Right atrium auricular region (tissue), 2 donors: ENCODE measurements at regions not wholly inside any gene's neighbourhood (a gene's known extent, or its start where the extent isn't known, plus 50 kb on each side); places are given as distances from the start of the nearest gene placed in this dataset.
"Not testable (repeated sequence)": the region's sequence is repeated elsewhere in the genome, so short reads cannot be mapped to it uniquely, and the experiment has no call there.

ENCODE experiments used
- DNase-seq: peaks from one replicate; pipeline ENCODE4 v3.0.0-alpha.2; 2019; ENCODE audit warnings: low spot score
- H3K27ac ChIP-seq, 2 donors: fragments of 200-600 bp; sonication (generic); 1 replicate in 1 of 2; 2 replicates in 1 of 2; pipeline ENCODE4 v1.5.1; 2016 to 2019
- H3K27me3 ChIP-seq, 2 donors: fragments of 200-600 bp; sonication (generic); one replicate each; pipeline versions ENCODE4 v1.5.1 to v1.6.0; 2017 to 2019
- H3K36me3 ChIP-seq: fragments of 200-600 bp; sonication (generic); one replicate; pipeline ENCODE4 v1.5.1; 2016
- H3K4me1 ChIP-seq, 2 donors: fragments of 200-600 bp; sonication (generic); one replicate each; pipeline versions ENCODE4 v1.5.1 to v1.6.0; 2017 to 2019
- H3K4me3 ChIP-seq, 2 donors: fragments of 200-600 bp; sonication (generic); 1 replicate in 1 of 2; 2 replicates in 1 of 2; pipeline ENCODE4 v1.5.1; 2017 to 2019; ENCODE audit warnings: mild to moderate bottlenecking in 1 of 2, moderate library complexity in 1 of 2
- H3K9me3 ChIP-seq, 2 donors: fragments of 200-600 bp; sonication (generic); one replicate each; pipeline ENCODE4 v1.5.1; 2019
- TF ChIP-seq, protein P1 (sequence below), 2 donors: fragments of 200-600 bp; sonication (generic); IDR thresholded peaks; one replicate each; pipeline ENCODE4 v1.5.1; 2019; ENCODE audit warnings: antibody characterized with exemption in 2 of 2

DNA sequence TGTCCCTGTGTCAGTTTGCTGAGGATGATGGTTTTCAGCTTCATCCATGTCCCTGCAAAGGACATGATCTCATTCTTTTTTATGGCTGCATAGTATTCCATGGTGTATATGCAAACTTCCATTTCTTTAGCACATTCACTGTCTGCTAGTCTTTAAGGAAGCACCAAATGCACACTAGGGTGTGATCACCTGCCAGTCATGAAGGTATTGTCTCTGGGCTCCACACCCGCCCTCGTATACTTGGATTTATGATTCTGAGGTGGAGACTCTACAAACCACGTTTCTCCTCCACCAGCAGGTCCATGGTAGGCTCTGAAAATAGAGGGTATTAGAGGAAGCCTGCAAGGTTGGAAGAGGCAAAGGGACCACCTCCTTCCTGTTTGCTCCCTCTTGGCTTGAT is 75.9 kb upstream of the MAML3 start:
- Histone ChIP-seq H3K4me1 (no peaks in the 10 kb centered on the region), H3K36me3 (no peaks in the 10 kb centered on the region), H3K4me3 (no peak overlapping the region), H3K9me3 (no peaks in the 10 kb centered on the region), H3K27me3 (no peaks in the 10 kb centered on the region), H3K27ac (no peak overlapping the region)
- DNase-seq: no peak
- TF ChIP-seq, protein P1, sequence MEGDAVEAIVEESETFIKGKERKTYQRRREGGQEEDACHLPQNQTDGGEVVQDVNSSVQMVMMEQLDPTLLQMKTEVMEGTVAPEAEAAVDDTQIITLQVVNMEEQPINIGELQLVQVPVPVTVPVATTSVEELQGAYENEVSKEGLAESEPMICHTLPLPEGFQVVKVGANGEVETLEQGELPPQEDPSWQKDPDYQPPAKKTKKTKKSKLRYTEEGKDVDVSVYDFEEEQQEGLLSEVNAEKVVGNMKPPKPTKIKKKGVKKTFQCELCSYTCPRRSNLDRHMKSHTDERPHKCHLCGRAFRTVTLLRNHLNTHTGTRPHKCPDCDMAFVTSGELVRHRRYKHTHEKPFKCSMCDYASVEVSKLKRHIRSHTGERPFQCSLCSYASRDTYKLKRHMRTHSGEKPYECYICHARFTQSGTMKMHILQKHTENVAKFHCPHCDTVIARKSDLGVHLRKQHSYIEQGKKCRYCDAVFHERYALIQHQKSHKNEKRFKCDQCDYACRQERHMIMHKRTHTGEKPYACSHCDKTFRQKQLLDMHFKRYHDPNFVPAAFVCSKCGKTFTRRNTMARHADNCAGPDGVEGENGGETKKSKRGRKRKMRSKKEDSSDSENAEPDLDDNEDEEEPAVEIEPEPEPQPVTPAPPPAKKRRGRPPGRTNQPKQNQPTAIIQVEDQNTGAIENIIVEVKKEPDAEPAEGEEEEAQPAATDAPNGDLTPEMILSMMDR (IDR thresholded peaks at IDR 0.05): no peak

DNA sequence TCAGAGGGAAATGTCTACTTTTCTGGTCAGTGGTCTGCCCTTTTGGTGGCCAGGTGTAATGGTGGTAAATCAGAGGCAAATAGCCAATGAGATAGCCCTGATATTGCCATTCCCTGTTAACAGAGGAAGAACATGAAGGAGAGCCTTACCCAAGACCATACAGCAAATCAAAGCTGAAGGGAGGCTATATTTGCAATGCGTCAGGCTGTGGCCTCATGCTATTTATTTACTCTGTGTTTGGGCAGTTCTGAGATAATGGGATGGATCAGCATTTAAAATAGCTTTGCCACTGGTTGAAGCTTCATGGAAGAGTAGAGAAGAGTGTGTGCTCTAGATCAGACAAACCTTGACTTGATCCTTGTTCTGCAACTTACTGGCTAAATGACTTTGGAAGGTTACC is 73.3 kb upstream of the MAML3 start:
- no peaks in the 10 kb centered on the region for H3K9me3 ChIP-seq
- no peak overlapping the region for H3K27ac ChIP-seq
- no peaks in the 10 kb centered on the region for H3K36me3 ChIP-seq
- no peak for DNase-seq
- H3K27me3 ChIP-seq: no peaks in the 10 kb centered on the region
- H3K4me1 ChIP-seq: no peaks in the 10 kb centered on the region
- TF ChIP-seq, protein P1 (IDR thresholded peaks at IDR 0.05): no peak
- H3K4me3 ChIP-seq: no peak overlapping the region

DNA sequence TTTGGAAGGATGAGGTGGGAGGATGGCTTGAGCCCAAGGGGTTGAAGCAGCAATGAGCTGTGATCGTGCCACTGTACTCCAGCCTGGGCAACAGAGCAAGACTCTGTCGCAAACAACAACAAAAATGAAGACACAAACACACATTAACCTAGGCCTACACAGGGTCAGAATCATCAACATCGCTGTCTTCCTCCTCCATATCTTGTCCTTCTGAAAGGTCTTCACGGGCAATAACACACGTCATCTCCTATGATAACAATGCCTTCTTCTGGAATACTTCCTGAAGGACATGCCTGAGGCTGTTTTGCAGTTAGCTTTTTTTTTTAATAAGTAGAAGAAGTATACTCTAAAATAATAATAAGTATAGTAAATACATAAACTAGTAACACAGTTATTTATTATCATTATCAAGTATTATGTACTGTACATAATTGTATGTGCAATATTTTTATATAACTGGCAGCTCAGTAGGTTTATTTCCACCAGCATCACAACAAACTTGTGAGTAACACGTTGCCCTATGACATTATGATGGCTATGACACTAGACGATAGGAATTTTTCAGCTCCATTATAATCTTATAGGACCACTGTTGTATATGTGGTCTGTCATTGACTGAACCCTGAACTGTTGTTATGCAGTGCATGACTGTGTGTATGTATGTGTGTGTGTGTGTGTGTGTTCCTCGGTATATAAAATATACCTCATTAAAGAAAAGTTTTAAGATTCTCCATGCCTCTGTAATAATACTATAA is 69.2 kb upstream of the MAML3 start:
- Histone ChIP-seq H3K36me3 (no peaks in the 10 kb centered on the region), H3K27ac (no peak overlapping the region), H3K9me3 (no peaks in the 10 kb centered on the region), H3K4me1 (no peaks in the 10 kb centered on the region), H3K27me3 (no peaks in the 10 kb centered on the region), H3K4me3 (no peak overlapping the region)
- TF ChIP-seq, protein P1 (IDR thresholded peaks at IDR 0.05): no peak
- DNase-seq: no peak

DNA sequence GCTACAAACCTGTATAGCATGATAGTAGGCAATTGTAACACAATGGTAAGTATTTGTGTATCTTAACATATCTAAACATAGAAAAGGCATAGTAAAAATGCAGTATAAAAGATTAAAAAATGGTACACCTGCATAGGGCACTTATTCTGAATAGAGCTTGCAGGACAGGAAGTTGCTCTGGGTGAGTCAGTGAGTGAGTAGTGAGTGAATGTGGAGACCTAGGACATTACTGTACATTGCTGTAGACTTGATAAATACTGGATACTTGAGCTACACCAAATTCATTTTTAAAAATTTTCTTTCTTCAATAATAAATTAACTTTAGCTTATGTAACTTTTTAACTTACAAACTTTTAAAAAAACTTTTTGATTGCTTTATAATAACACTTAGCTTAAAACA is 68.2 kb upstream of the MAML3 start:
- TF ChIP-seq, protein P1 (IDR thresholded peaks at IDR 0.05): no peak
- no peak overlapping the region for H3K4me3 ChIP-seq
- no peaks in the 10 kb centered on the region for H3K4me1 ChIP-seq
- no peaks in the 10 kb centered on the region for H3K36me3 ChIP-seq
- H3K27me3 ChIP-seq: no peaks in the 10 kb centered on the region
- no peaks in the 10 kb centered on the region for H3K9me3 ChIP-seq
- DNase-seq: no peak
- no peak overlapping the region for H3K27ac ChIP-seq

DNA sequence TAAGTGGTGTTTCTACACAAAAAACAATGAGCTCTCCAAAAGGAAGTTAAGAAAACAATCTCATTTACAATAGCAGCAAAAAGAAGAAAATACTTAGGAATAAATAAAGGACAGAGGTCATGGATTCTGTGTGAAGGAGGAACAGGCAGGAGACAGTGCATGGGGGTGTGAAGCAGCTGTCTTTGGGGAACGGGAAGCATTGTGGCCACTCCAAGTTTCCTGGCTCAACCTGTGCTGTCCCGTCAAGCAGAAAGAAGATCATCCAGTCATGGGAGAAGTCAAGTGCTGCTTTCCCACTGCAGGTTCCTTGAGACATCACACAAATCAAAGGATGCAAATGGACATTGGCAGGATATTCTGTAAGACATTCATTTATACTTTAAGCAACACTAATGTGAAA is 66.1 kb upstream of the MAML3 start:
- TF ChIP-seq, protein P1 (IDR thresholded peaks at IDR 0.05): no peak
- Histone ChIP-seq H3K4me3 (no peak overlapping the region), H3K4me1 (no peaks in the 10 kb centered on the region), H3K27ac (no peak overlapping the region), H3K9me3 (no peaks in the 10 kb centered on the region), H3K36me3 (no peaks in the 10 kb centered on the region), H3K27me3 (no peaks in the 10 kb centered on the region)
- no peak for DNase-seq

DNA sequence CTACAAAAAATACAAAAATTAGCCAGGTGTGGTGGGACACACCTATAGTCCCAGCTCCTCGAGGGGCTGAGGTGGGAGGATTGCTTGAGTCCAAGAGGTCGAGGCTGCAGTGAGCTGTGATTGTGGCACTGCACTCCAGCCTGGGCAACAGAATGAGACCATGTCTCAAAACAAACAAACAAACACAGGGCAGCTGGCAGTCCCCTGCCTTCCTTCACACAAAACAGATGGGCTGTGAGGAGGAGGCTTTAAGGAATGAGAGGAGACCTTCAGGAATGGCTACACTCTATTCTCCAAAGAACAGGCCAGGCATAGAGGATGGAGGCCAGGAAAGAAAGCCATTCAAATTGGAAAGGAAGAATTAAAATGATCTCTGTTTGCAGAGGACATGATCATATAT is 65.6 kb upstream of the MAML3 start:
- Histone ChIP-seq H3K36me3 (no peaks in the 10 kb centered on the region), H3K27ac (no peak overlapping the region), H3K4me1 (no peaks in the 10 kb centered on the region), H3K4me3 (no peak overlapping the region), H3K27me3 (no peaks in the 10 kb centered on the region), H3K9me3 (no peaks in the 10 kb centered on the region)
- no peak for DNase-seq
- TF ChIP-seq, protein P1 (IDR thresholded peaks at IDR 0.05): no peak

DNA sequence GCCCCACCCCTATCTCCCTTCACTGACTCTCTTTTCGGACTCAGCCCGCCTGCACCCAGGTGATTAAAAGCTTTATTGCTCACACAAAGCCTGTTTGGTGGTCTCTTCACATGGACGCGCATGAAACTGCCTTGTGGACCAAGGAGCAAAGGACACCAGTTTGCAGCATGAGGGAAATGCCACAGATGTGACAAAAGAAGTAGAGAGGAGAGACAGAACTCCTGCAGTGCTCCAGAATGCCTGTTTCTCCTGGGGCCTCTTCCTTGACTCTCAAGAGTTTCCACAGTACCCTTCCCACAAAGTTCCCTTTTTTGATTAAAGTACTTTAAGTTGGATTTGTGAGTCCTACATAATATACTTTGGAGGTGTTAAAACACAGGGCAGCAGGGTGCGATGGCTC is 65.1 kb upstream of the MAML3 start:
- not testable (repeated sequence) for H3K4me3 ChIP-seq, H3K36me3 ChIP-seq, H3K9me3 ChIP-seq, H3K4me1 ChIP-seq, H3K27ac ChIP-seq, H3K27me3 ChIP-seq, DNase-seq
